GM12872 (cell line): ENCODE measurements at regions not wholly inside any gene's neighbourhood (a gene's known extent, or its start where the extent isn't known, plus 50 kb on each side); places are given as distances from the start of the nearest gene placed in this dataset.

Source experiments
- CTCF ChIP-seq: IDR thresholded peaks from 3 replicates; pipeline ENCODE4 v1.5.1; 2011; ENCODE audit warnings: low read depth, mild to moderate bottlenecking, low read length, moderate library complexity; ENCODE audit not compliant: insufficient read depth

DNA sequence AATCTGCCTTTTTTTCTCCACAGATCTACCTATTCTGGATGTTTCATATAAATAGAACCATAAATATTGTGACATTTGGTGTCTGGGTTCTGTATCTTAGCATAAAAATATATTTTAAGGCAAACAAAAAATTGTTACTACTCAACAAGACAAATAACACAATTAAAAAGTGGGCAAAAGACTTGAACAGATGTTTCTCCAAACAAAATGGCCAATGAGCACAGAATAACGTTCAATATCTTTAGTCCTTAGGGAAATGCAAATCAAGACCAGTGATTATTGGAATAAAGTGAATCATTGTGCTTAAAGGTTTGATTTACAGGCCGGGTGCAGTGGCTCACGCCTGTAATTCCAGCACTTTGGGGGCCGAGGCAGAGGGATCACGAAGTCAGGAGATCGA, 1331.3 kb downstream of the AACS start:
- TF ChIP-seq CTCF: no peak

DNA sequence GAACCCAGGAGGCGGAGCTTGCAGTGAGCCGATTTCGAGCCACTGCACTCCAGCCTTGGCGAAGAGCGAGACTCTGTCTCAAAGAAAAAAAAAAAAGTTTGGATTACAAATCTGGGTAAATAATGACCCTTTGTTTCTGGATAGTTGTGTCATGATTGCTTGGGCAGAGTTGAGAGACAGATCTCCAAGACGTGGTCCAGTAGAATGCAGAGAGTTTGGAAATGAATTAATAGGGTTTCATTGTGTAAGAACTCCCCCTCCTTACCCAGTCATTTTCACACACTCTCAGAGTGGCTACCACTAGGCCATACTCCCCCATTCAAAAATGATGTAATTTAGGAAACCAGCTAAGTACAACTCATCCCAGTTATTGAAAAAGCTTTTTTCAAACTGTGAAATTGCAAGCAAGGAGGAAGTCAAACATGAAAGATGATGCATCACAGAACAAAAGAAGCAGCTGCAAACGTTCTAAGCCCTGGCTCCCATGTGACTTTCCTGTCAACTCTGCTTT, 1331.9 kb downstream of the AACS start:
- no peak for TF ChIP-seq CTCF

DNA sequence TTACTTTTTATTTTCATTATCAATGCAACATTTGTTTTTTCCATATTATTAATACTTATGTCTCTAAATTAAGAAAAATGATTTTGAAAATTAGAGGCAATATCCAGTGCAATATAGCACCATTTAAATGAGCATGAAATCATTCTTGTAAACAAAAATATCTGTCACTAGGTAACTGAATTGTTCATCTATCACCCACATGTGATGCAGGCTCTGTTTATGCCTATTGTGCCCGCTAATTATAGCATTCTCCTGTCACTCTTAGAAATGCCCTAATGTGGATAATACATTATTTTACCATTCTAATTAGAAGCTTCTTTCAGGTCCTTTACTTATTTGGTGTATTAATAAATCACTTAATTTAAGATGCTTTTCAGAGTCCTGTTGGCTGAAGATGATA, 1332.4 kb downstream of the AACS start:
- no peak for TF ChIP-seq CTCF

GRCh38 chr12:126400831-126401230, 1335.6 kb downstream of the AACS start:
- no peak for TF ChIP-seq CTCF

DNA sequence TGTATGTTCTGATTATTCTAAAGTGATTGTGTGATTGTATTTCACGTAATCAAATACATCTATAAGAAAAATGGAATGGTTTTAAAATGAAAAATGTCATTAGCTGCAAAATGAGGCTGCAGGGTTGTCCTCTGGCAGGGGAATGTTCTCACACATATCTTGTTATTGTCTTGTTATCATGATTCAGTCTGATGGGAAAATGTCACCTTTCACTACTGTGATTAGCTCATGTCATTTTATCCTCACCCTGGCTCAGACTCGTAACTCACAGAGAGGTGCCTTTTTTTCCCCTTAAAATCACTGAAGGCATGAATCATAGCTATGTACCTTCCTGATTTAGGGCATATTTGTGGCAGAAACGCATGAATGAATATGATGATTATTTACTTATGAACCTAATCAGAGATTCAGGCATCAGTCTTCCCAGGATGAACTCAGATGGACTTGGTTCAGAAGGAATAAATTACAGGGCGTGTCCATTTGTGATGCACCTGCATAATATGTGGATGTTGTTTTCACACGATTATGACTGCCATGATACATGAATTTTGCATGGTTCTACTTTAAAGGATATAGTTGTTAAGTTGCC, 1339.2 kb downstream of the AACS start:
- TF ChIP-seq CTCF: no peak

DNA sequence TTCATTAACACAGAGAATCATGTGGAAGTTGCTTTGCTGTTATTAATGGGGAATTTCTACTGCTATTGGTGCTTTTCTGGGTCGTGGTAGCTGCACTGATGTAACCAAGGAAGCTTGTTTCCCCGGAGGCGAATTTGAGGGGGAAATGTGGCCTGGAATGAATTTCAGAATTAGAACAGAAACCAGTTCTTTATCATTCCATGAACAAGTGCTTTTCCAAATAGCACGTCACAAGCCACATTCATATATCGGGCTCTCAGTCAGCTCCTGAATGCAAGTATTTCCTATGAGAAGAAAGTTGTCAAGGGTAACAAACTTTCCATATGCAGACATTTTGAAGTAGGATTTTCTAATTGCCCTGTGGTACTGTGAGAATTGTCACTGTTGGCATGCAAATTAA, 1353.2 kb downstream of the AACS start:
- TF ChIP-seq CTCF: no peak

- TF ChIP-seq CTCF: no peak
Measured at GRCh38 chr12:126419131-126419530, 1353.9 kb downstream of the AACS start.
